Stimulated activated naive CD8-positive, alpha-beta T cell treated with anti-CD3 and anti-CD28 coated beads, Interleukin-15, amount 100 ng/mL, for 72 hours (primary cell): ENCODE measurements at regions not wholly inside any gene's neighbourhood (a gene's known extent, or its start where the extent isn't known, plus 50 kb on each side); places are given as distances from the start of the nearest gene placed in this dataset.

Source experiments
- ATAC-seq: fragments of 150-1000 bp; cut with Tn5 transposase; 2 replicates; pipeline ENCODE4 v1.10.0; 2021; ENCODE audit warnings: mild to moderate bottlenecking, moderate library complexity
- DNase-seq, 2 donors: peaks; one replicate each; pipeline ENCODE4 v3.0.0; 2021 to 2022
- H3K27ac Mint-ChIP-seq, 2 donors: one replicate each; pipeline ENCODE4 v1.8.0; 2022; ENCODE audit warnings: mild to moderate bottlenecking in 2 of 2, mixed read lengths in 2 of 2, moderate library complexity in 2 of 2
- H3K27me3 Mint-ChIP-seq: one replicate; pipeline ENCODE4 v1.8.0; 2022; ENCODE audit warnings: mixed read lengths
- H3K4me1 Mint-ChIP-seq: one replicate; pipeline ENCODE4 v1.8.0; 2022; ENCODE audit warnings: mild to moderate bottlenecking, mixed read lengths
- H3K4me3 Mint-ChIP-seq, 2 donors: one replicate each; pipeline ENCODE4 v1.8.0; 2022; ENCODE audit warnings: mild to moderate bottlenecking in 2 of 2, mixed read lengths in 2 of 2, moderate library complexity in 1 of 2
- H3K9me3 Mint-ChIP-seq, 2 donors: one replicate each; pipeline ENCODE4 v1.8.0; 2022; ENCODE audit warnings: mixed read lengths in 2 of 2

DNA sequence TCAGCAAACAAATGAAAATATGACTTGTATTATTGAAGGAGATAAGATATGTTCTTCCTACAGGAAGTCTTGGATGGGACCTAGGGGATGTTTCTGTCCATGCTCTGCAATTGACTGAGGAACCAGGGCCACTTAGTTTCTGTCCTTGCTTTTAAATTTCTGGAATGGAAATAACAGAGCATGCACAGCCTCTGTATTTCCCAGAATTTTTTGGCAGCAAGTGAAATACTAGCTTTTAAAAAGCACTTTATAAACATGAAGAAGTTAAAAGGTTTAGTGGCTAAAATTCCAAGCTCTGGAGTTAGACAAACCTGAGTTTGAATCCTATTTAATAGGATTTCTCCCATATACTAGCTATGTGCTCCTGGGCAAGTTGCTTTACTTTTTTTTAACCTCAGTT, 127.7 kb upstream of the FZD8 start:
- Mint-ChIP-seq H3K4me1 (no peaks in the 10 kb centered on the region), H3K27ac (no peak overlapping the region), H3K9me3 (peaks cover 0 to 6% of the 10 kb centered on the region in 2 donors), H3K4me3 (no peak overlapping the region), H3K27me3 (peaks cover 9% of the 10 kb centered on the region)
- ATAC-seq = no peak
- no peak for DNase-seq

DNA sequence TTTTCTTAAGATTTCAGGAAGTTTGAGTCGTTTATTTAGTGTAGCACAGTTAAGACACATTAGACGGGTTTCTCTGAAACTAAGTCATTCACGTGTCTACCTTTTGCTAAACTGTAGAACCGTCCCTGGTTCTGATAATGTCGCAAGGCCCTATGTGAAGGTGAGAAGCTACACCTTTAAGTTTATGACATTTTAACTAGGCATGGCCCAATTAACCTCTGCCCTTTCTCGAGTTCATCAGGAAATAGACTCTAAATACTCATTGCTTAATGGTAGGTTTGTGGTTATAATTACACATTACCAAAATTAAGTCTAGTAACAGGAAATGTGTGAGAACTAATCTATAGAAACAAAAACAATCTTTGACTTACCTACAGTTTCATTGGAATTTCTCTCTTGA, 126.6 kb upstream of the FZD8 start:
- H3K4me1 Mint-ChIP-seq = no peaks in the 10 kb centered on the region
- no peak overlapping the region for H3K4me3 Mint-ChIP-seq
- ATAC-seq (no peak), DNase-seq (no peak)
- peaks cover 0 to 5% of the 10 kb centered on the region in 2 donors for H3K9me3 Mint-ChIP-seq
- H3K27me3 Mint-ChIP-seq = peaks cover 9% of the 10 kb centered on the region
- H3K27ac Mint-ChIP-seq = no peak overlapping the region

DNA sequence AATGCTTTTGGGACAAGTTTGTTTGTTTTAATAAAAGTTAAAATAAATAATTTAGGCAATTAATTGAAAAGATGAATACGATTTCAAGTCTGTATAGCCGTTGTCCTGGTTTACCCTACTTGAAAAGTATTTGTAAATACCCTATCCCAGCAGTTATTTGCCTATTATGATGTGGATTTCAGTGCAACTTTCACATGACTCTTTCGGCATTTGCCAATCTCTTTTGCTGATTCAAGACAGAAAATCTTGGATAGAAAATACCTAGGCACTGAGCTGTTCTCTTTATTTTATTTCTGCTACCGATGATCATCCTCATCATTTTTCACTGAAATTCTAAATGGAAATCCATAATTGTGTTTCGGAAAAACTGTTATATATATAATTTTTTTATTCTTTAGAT, 125.9 kb upstream of the FZD8 start:
- Mint-ChIP-seq H3K4me3 (no peak overlapping the region), H3K27me3 (peaks cover 9% of the 10 kb centered on the region), H3K27ac (no peak overlapping the region), H3K9me3 (no peaks in the 10 kb centered on the region), H3K4me1 (no peaks in the 10 kb centered on the region)
- DNase-seq = no peak
- no peak for ATAC-seq

GRCh38 chr10:35765996-35766395, 123.9 kb upstream of the FZD8 start:
- no peak for ATAC-seq
- Mint-ChIP-seq H3K9me3 (no peaks in the 10 kb centered on the region), H3K4me1 (no peaks in the 10 kb centered on the region), H3K27ac (no peak overlapping the region), H3K27me3 (peaks cover 9% of the 10 kb centered on the region), H3K4me3 (no peak overlapping the region)
- DNase-seq = no peak

DNA sequence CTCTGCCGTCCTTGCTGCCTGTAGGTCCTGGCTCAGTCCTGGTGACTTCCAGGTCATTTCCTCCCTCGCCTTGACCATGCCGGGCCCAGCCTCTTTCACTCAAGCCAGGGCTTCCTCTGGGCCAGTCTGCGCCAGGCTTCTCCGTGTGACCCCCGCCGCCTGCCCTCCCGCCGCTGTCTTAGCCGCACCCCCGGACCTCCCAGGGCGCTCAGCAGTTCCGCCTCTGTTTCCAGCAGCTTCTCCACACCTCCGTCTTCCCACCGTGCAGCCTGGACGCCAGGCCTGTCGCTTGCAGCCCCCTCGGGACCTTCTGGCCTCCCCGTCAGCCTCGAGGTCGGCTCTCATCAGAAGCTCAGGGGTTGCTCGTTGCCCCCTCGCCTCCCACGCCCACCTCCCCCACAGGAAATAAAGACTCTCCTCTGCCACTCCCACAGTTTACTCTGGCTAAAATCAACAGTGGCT, 123.0 kb upstream of the FZD8 start:
- H3K27me3 Mint-ChIP-seq = peaks cover 9% of the 10 kb centered on the region
- DNase-seq = no peak
- H3K27ac Mint-ChIP-seq = no peak overlapping the region
- no peak for ATAC-seq
- no peak overlapping the region for H3K4me3 Mint-ChIP-seq
- H3K4me1 Mint-ChIP-seq = no peaks in the 10 kb centered on the region
- H3K9me3 Mint-ChIP-seq = no peaks in the 10 kb centered on the region

DNA sequence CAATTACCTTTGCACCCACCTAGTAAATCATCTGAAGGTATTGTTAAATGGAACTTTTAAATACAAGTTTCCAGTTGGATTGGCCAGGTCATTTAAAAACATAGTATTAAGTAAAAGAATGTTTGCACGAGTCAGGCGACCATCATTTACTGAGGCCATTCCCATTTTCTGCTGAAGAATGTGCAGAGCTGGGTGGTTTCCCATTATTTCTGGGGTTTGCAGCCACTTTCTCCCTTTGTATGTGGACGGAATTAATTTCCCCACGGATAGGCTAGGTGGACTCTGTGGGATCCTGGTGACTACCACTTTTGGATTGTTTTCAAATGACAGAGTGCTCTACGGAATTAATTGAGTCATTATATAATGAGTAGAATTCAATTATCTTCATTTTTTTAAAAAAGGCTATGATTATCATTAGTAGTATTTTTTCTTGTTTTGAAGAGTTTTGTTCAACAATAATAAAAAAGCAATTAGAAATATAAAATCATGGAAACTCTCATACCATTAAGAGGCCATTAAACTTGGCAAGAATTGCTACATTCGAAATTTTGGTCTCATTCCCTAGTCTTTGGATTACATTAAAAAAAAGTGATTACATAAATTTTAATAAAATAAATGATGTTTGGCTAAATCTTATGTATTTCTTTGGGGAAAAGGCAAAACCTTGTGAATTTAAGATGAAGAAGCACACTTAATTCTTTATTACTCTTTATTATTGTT, 120.4 kb upstream of the FZD8 start:
- ATAC-seq (no peak), DNase-seq (no peak)
- no peak overlapping the region for H3K4me3 Mint-ChIP-seq
- H3K27me3 Mint-ChIP-seq = peaks cover 18% of the 10 kb centered on the region
- no peaks in the 10 kb centered on the region for H3K9me3 Mint-ChIP-seq
- no peaks in the 10 kb centered on the region for H3K4me1 Mint-ChIP-seq
- no peak overlapping the region for H3K27ac Mint-ChIP-seq

DNA sequence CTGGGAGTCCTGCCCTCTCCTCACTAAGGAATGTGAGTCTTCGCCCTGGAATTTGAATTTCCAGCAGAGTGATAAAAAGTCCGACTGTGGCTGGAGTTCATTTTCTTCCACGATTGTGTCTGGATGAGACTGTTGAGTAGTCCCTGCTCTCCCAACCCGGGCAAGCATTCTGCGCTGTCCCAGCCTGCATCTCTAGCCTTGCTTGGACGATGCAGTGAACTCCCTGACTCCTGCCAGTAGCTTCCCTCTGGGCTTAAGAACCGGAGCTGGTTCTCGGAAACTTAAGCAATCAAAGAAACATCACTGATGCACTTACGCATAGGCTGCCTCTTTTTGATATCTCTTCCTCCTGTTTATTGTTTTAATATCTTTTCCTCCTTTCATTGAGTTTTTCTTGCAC, 116.0 kb upstream of the FZD8 start:
- Mint-ChIP-seq H3K27me3 (peaks cover 9% of the 10 kb centered on the region), H3K4me3 (no peak overlapping the region), H3K27ac (no peak overlapping the region), H3K4me1 (no peaks in the 10 kb centered on the region), H3K9me3 (no peaks in the 10 kb centered on the region)
- ATAC-seq (no peak), DNase-seq (no peak)

DNA sequence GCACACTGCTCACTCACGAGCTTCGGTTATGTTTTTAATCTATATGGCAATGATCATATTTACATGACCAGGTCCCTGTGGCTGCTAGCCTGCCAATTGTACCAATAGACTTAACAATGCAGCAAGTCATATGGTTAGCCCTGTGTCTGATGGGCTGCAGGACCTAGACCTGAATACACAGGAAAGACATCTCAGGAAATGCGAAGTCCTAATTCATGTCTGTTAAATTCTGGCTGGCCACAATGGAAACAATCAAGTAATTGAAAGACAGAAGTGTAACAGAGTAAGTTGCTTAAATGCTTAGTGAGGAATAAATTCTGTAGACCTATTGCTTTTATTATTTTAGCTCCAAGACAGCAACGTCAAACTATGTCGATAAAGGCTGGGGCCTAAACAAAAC, 112.4 kb upstream of the FZD8 start:
- Mint-ChIP-seq H3K9me3 (no peaks in the 10 kb centered on the region), H3K27ac (no peak overlapping the region), H3K4me3 (no peak overlapping the region), H3K4me1 (no peaks in the 10 kb centered on the region), H3K27me3 (peaks cover 9% of the 10 kb centered on the region)
- ATAC-seq = no peak
- no peak for DNase-seq

DNA sequence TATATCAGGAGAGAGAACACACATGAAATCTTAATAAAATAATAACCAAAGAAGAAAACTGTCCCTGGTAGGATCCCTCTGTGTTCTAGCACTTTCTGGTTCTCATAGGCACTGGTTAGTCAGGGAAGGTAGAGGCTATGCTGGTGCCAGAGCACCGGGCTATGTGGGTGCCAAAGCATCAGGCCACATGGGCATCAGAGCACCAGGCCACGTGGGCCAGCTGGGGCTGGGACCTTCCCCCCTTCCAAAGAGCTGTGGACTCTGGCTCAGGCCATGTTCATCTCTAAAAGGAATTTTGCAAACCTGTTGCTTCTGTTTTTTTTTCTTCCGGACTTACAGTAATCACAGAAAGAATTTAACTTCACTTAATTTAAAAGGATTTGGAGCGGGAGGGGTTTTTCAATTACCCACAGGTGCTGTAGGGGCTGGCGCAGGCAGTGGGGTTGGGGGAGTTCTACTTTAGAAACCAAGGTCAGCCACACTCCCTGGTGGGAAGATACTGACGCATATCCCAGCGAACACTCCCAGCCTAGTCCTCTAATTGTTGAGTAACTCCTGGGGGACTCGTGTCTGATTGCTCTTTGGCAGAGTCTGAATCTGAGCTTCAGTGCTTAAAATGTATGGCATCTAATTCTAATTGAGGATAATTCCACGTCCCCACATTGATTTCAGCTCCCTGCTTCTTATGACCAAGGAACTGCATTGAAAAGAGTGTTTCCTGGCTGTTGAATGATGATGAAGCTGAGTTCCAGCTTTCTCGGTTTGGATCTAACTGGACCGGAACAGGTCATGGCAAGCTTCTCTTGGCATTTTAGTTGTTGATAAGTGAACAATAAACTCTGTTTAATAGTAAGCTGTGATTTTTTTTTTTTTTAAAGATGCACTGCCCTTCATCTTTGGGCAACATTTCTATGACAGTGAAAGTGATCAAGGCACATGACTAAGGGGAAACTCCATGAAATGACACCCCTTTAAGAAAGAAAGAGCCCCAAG, 110.7 kb upstream of the FZD8 start:
- no peaks in the 10 kb centered on the region for H3K9me3 Mint-ChIP-seq
- no peak overlapping the region for H3K4me3 Mint-ChIP-seq
- no peak for DNase-seq
- ATAC-seq = no peak
- no peaks in the 10 kb centered on the region for H3K4me1 Mint-ChIP-seq
- peak overlapping the region in 1 of 2 donors; percentile 67 for H3K27ac Mint-ChIP-seq
- no peaks in the 10 kb centered on the region for H3K27me3 Mint-ChIP-seq

GRCh38 chr10:35751347-35751746, 109.3 kb upstream of the FZD8 start:
- no peaks in the 10 kb centered on the region for H3K4me1 Mint-ChIP-seq
- DNase-seq (no peak), ATAC-seq (no peak)
- H3K27me3 Mint-ChIP-seq = no peaks in the 10 kb centered on the region
- no peak overlapping the region for H3K4me3 Mint-ChIP-seq
- H3K9me3 Mint-ChIP-seq = no peaks in the 10 kb centered on the region
- no peak overlapping the region for H3K27ac Mint-ChIP-seq

- ATAC-seq (no peak), DNase-seq (no peak)
- Mint-ChIP-seq H3K4me1 (no peaks in the 10 kb centered on the region), H3K27me3 (peaks cover 11% of the 10 kb centered on the region), H3K27ac (no peak overlapping the region), H3K4me3 (no peak overlapping the region), H3K9me3 (no peaks in the 10 kb centered on the region)
These were observed 107.1 kb upstream of the FZD8 start for GRCh38 chr10:35749230-35749629.

- ATAC-seq = no peak
These were observed 103.7 kb upstream of the FZD8 start for GRCh38 chr10:35745617-35746403.

GRCh38 chr10:35743851-35744250, 101.8 kb upstream of the FZD8 start:
- Mint-ChIP-seq H3K9me3 (no peaks in the 10 kb centered on the region), H3K4me3 (no peak overlapping the region), H3K4me1 (no peaks in the 10 kb centered on the region), H3K27me3 (peaks cover 17% of the 10 kb centered on the region), H3K27ac (no peak overlapping the region)
- DNase-seq = no peak
- ATAC-seq = no peak

More at GRCh38 chr10:35745617-35746403, 103.7 kb upstream of the FZD8 start:
- no peak for DNase-seq
- Mint-ChIP-seq H3K27me3 (peaks cover 11% of the 10 kb centered on the region), H3K4me1 (no peaks in the 10 kb centered on the region), H3K4me3 (no peak overlapping the region), H3K9me3 (no peaks in the 10 kb centered on the region), H3K27ac (peak overlapping the region; percentile 33 to 63)

DNA sequence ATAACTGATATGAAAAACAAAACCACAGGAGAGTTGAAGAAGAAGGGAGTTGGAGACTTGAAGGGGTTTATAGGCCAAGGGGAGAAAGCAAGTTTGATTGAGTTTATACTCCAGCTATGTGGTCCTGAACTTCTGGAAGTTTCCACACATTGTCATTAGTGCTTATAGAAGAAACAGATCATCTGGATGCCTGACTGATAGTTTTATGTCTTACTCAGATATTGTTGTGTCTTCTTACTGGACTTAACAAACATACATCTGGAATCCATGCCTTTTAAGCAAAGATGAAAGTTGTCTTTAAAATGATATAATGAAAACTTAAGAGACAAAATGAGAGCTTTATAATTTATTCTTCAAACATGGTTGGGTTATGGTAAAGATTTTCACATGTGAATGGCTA, 101.3 kb upstream of the FZD8 start:
- DNase-seq = no peak
- Mint-ChIP-seq H3K27me3 (peaks cover 20% of the 10 kb centered on the region), H3K27ac (no peak overlapping the region), H3K9me3 (no peaks in the 10 kb centered on the region), H3K4me1 (no peaks in the 10 kb centered on the region), H3K4me3 (no peak overlapping the region)
- ATAC-seq = no peak

GRCh38 chr10:35739998-35740397, 97.9 kb upstream of the FZD8 start:
- no peak overlapping the region for H3K4me3 Mint-ChIP-seq
- DNase-seq (no peak), ATAC-seq (no peak)
- no peak overlapping the region for H3K27ac Mint-ChIP-seq
- H3K9me3 Mint-ChIP-seq = peaks cover 0 to 5% of the 10 kb centered on the region in 2 donors
- H3K4me1 Mint-ChIP-seq = no peaks in the 10 kb centered on the region
- peaks cover 14% of the 10 kb centered on the region for H3K27me3 Mint-ChIP-seq
